Neuronal stem cell (in vitro differentiated cells): ENCODE measurements at regions not wholly inside any gene's neighbourhood (a gene's known extent, or its start where the extent isn't known, plus 50 kb on each side); places are given as distances from the start of the nearest gene placed in this dataset.

Experiments used
- DNase-seq: peaks from one replicate; pipeline ENCODE4 v3.0.0-alpha.2; 2013; ENCODE audit warnings: low spot score
- H2AFZ ChIP-seq: one replicate; pipeline ENCODE4 v1.6.1; 2013; ENCODE audit warnings: mild to moderate bottlenecking, low read length, inconsistent platforms
- H2AK5ac ChIP-seq: 2 replicates; pipeline ENCODE4 v1.6.1; 2013; ENCODE audit warnings: low read depth, mild to moderate bottlenecking, inconsistent platforms, low read length, moderate library complexity, mixed read lengths
- H2BK120ac ChIP-seq: 2 replicates; pipeline ENCODE4 v1.6.1; 2013; ENCODE audit warnings: low read depth, mild to moderate bottlenecking, inconsistent platforms, low read length, moderate library complexity, mixed read lengths
- H2BK12ac ChIP-seq: one replicate; pipeline ENCODE4 v1.6.1; 2013; ENCODE audit warnings: low read length, inconsistent platforms
- H2BK15ac ChIP-seq: 2 replicates; pipeline ENCODE4 v1.6.1; 2013; ENCODE audit warnings: mild to moderate bottlenecking, low read length, inconsistent platforms, mixed read lengths
- H2BK5ac ChIP-seq: one replicate; pipeline ENCODE4 v1.6.1; 2013; ENCODE audit warnings: inconsistent platforms, mild to moderate bottlenecking, low read length, moderate library complexity
- H3K14ac ChIP-seq: one replicate; pipeline ENCODE4 v1.6.1; 2013; ENCODE audit warnings: low read length, inconsistent platforms
- H3K18ac ChIP-seq: 2 replicates; pipeline ENCODE4 v1.6.1; 2013; ENCODE audit warnings: low read length, inconsistent platforms
- H3K23ac ChIP-seq: 2 replicates; pipeline ENCODE4 v1.6.1; 2013; ENCODE audit warnings: low read depth, mild to moderate bottlenecking, mixed read lengths, low read length, inconsistent platforms; ENCODE audit not compliant: poor library complexity
- H3K27ac ChIP-seq: replicated peaks from 3 replicates; pipeline ENCODE4 v1.5.1; 2013; ENCODE audit warnings: low read length, inconsistent platforms
- H3K27me3 ChIP-seq, 3 experiments: 2 replicates each; pipeline ENCODE4 v1.6.1; 2013; ENCODE audit warnings: low read length in 3 of 3, mild to moderate bottlenecking in 2 of 3, inconsistent platforms in 1 of 3, low read depth in 1 of 3, mixed read lengths in 1 of 3, moderate library complexity in 1 of 3; ENCODE audit not compliant: control insufficient read depth in 3 of 3, insufficient read depth in 3 of 3
- H3K36me3 ChIP-seq, 2 donors: replicated peaks in 1 of 2; 2 replicates each; pipeline ENCODE4 v1.6.1; 2013; ENCODE audit warnings: low read length in 2 of 2; ENCODE audit not compliant: control insufficient read depth in 2 of 2, insufficient read depth in 2 of 2
- H3K4ac ChIP-seq: 2 replicates; pipeline ENCODE4 v1.6.1; 2013; ENCODE audit warnings: inconsistent platforms, mild to moderate bottlenecking, low read length, moderate library complexity
- H3K4me1 ChIP-seq, 2 donors: 1 replicate in 1 of 2; 2 replicates in 1 of 2; pipeline ENCODE4 v1.6.1; 2013; ENCODE audit warnings: low read length in 2 of 2, low read depth in 1 of 2; ENCODE audit not compliant: control insufficient read depth in 2 of 2, insufficient read depth in 1 of 2
- H3K4me2 ChIP-seq: one replicate; pipeline ENCODE4 v1.6.1; 2013; ENCODE audit warnings: mild to moderate bottlenecking, low read length, inconsistent platforms; ENCODE audit not compliant: insufficient read depth, poor library complexity, severe bottlenecking
- H3K4me3 ChIP-seq, 2 donors: 2 replicates each; pipeline ENCODE4 v1.5.1; 2013; ENCODE audit warnings: low read length in 2 of 2, mild to moderate bottlenecking in 2 of 2, inconsistent platforms in 1 of 2, moderate library complexity in 1 of 2
- H3K79me1 ChIP-seq: one replicate; pipeline ENCODE4 v1.6.1; 2013; ENCODE audit warnings: low read depth, mild to moderate bottlenecking, inconsistent platforms, low read length, moderate library complexity
- H3K9ac ChIP-seq: one replicate; pipeline ENCODE4 v1.6.1; 2013; ENCODE audit warnings: mild to moderate bottlenecking, low read depth, low read length, inconsistent platforms; ENCODE audit not compliant: poor library complexity
- H3K9me3 ChIP-seq, 2 donors: replicated peaks in 1 of 2; 2 replicates each; pipeline versions ENCODE3 to v1.6.1; 2013; ENCODE audit warnings: low read length in 2 of 2, mild to moderate bottlenecking in 2 of 2, inconsistent platforms in 1 of 2, low read depth in 1 of 2, mixed read lengths in 1 of 2, moderate library complexity in 1 of 2; ENCODE audit not compliant: control insufficient read depth in 2 of 2, insufficient read depth in 1 of 2
- H4K8ac ChIP-seq: one replicate; pipeline ENCODE4 v1.6.1; 2013; ENCODE audit warnings: low read depth, mild to moderate bottlenecking, inconsistent platforms, low read length, moderate library complexity
- H4K91ac ChIP-seq: one replicate; pipeline ENCODE4 v1.6.1; 2013; ENCODE audit warnings: low read length, low read depth, mild to moderate bottlenecking, inconsistent platforms; ENCODE audit not compliant: poor library complexity
- whole genome bisulfite sequencing, 2 donors: extraction: QIAGEN DNeasy Blood & Tissue Kit; methylation state at CpG; one replicate each; pipeline ENCODE4 v1.1.7; 2013; ENCODE audit warnings: missing lambda C conversion rate in 2 of 2, mixed read lengths in 1 of 2; ENCODE audit not compliant: insufficient read length in 2 of 2, insufficient replicate concordance in 1 of 2; ENCODE audit errors: extremely low coverage in 2 of 2; 5-methylcytosine and 5-hydroxymethylcytosine counted together

- H3K4me3 ChIP-seq: no peak overlapping the region
- no peak overlapping the region for H3K18ac ChIP-seq
- peak overlapping the region; percentile 53 for H2AFZ ChIP-seq
- no peak for DNase-seq
- no peaks in the 10 kb centered on the region for H3K79me1 ChIP-seq
- no CpG with 5 or more reads among the region's 2 CpGs for WGBS, 2 donors
- H2BK5ac ChIP-seq: no peak overlapping the region
- no peak overlapping the region for H4K91ac ChIP-seq
- H3K23ac ChIP-seq: no peak overlapping the region
- no peaks in the 10 kb centered on the region for H3K27me3 ChIP-seq
- no peak overlapping the region for H2AK5ac ChIP-seq
- H3K4ac ChIP-seq: no peak overlapping the region
- H3K9me3 ChIP-seq: no peaks in the 10 kb centered on the region
- no peak overlapping the region for H2BK12ac ChIP-seq
- H3K36me3 ChIP-seq: no peaks in the 10 kb centered on the region
- H4K8ac ChIP-seq: no peak overlapping the region
- no peak overlapping the region for H3K9ac ChIP-seq
- H3K14ac ChIP-seq: no peak overlapping the region
- no peak overlapping the region for H2BK15ac ChIP-seq
- no peaks in the 10 kb centered on the region for H3K4me1 ChIP-seq
- no peak overlapping the region for H3K4me2 ChIP-seq
- no peak overlapping the region for H3K27ac ChIP-seq
- H2BK120ac ChIP-seq: no peak overlapping the region
Observed at GRCh38 chr18:68399721-68400120, 315.2 kb downstream of the TMX3 start.

GRCh38 chr18:68397241-68398035 is 317.5 kb downstream of the TMX3 start:
- Histone ChIP-seq H3K9me3 (no peaks in the 10 kb centered on the region), H2BK15ac (no peak overlapping the region), H2BK12ac (no peak overlapping the region), H2BK5ac (no peak overlapping the region), H3K27me3 (no peaks in the 10 kb centered on the region), H3K18ac (no peak overlapping the region), H3K4me1 (no peaks in the 10 kb centered on the region), H3K23ac (no peak overlapping the region), H2AFZ (peak overlapping the region; percentile 21), H3K4ac (no peak overlapping the region), H3K9ac (no peak overlapping the region), H3K36me3 (no peaks in the 10 kb centered on the region), H2BK120ac (no peak overlapping the region), H3K27ac (no peak overlapping the region), H4K8ac (no peak overlapping the region), H4K91ac (no peak overlapping the region), H3K4me2 (no peak overlapping the region), H2AK5ac (no peak overlapping the region), H3K79me1 (no peaks in the 10 kb centered on the region), H3K14ac (no peak overlapping the region), H3K4me3 (no peak overlapping the region)
- no peak for DNase-seq
- no CpG with 5 or more reads among the region's 6 CpGs for WGBS, 2 donors

- H3K9ac ChIP-seq: no peak overlapping the region
- H3K4me3 ChIP-seq: no peak overlapping the region
- H4K8ac ChIP-seq: no peak overlapping the region
- H2BK15ac ChIP-seq: no peak overlapping the region
- H2BK120ac ChIP-seq: no peak overlapping the region
- no peaks in the 10 kb centered on the region for H3K36me3 ChIP-seq
- H3K14ac ChIP-seq: no peak overlapping the region
- no peak overlapping the region for H3K18ac ChIP-seq
- no peaks in the 10 kb centered on the region for H3K9me3 ChIP-seq
- H4K91ac ChIP-seq: no peak overlapping the region
- H2AK5ac ChIP-seq: no peak overlapping the region
- H2BK12ac ChIP-seq: no peak overlapping the region
- no peaks in the 10 kb centered on the region for H3K4me1 ChIP-seq
- H3K27me3 ChIP-seq: no peaks in the 10 kb centered on the region
- H2AFZ ChIP-seq: peak overlapping the region; percentile 5
- no peak overlapping the region for H3K4ac ChIP-seq
- no peaks in the 10 kb centered on the region for H3K79me1 ChIP-seq
- no peak overlapping the region for H2BK5ac ChIP-seq
- no peak overlapping the region for H3K4me2 ChIP-seq
- H3K27ac ChIP-seq: no peak overlapping the region
- WGBS, 2 donors: no CpG with 5 or more reads among the region's 4 CpGs
- DNase-seq: no peak
- H3K23ac ChIP-seq: no peak overlapping the region
Observed at GRCh38 chr18:68394705-68395104, 320.2 kb downstream of the TMX3 start.

- no peaks in the 10 kb centered on the region for H3K4me1 ChIP-seq
- H4K8ac ChIP-seq: no peak overlapping the region
- no peak overlapping the region for H3K27ac ChIP-seq
- H2BK12ac ChIP-seq: no peak overlapping the region
- no peak overlapping the region for H2BK15ac ChIP-seq
- no peak overlapping the region for H3K4ac ChIP-seq
- no peaks in the 10 kb centered on the region for H3K79me1 ChIP-seq
- H3K23ac ChIP-seq: no peak overlapping the region
- no peak overlapping the region for H2BK5ac ChIP-seq
- H3K18ac ChIP-seq: no peak overlapping the region
- H3K9me3 ChIP-seq: no peaks in the 10 kb centered on the region
- no peak overlapping the region for H3K9ac ChIP-seq
- no peaks in the 10 kb centered on the region for H3K36me3 ChIP-seq
- no peak overlapping the region for H3K4me3 ChIP-seq
- no peak overlapping the region for H3K14ac ChIP-seq
- no peak overlapping the region for H2AK5ac ChIP-seq
- H2BK120ac ChIP-seq: no peak overlapping the region
- no peak overlapping the region for H4K91ac ChIP-seq
- H2AFZ ChIP-seq: peak overlapping the region; percentile 3
- no peak overlapping the region for H3K4me2 ChIP-seq
- no peaks in the 10 kb centered on the region for H3K27me3 ChIP-seq
- DNase-seq: no peak
Observed at GRCh38 chr18:68391801-68392200, 323.1 kb downstream of the TMX3 start.
